GM19372 (cell line): ENCODE measurements at regions not wholly inside any gene's neighbourhood (a gene's known extent, or its start where the extent isn't known, plus 50 kb on each side); places are given as distances from the start of the nearest gene placed in this dataset.

Source experiments
- ATAC-seq: cut with Tn5 transposase; IDR thresholded peaks from one replicate; pipeline ENCODE4 v1.9.1; 2021; ENCODE audit warnings: mild to moderate bottlenecking, low read depth, moderate library complexity; ENCODE audit not compliant: unreplicated experiment

GRCh38 chr1:94602802-94603625 is 61.5 kb upstream of the F3 start:
- ATAC-seq: no peak

- no peak for ATAC-seq
Measured at GRCh38 chr1:94602316-94602715, 60.8 kb upstream of the F3 start.

DNA sequence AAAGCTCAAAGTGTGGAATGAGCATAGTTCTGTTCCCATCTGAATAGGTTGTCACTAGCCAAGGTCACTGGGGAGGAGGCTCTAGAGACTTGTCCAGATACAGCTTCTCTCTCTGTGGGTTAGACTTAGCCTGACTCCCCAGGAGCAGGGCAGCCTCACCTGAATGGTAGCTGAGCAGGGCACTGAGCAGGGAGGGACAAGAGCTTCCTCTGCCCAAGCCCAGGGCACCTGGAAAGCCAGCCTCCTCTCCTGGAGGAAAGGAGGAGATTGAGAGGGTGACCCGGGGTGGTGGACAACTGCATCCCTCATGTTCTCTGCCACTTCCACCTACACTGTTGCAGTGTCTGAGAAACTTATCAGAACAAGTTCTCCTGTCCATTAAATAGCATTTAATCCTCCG is 59.0 kb upstream of the F3 start:
- no peak for ATAC-seq

DNA sequence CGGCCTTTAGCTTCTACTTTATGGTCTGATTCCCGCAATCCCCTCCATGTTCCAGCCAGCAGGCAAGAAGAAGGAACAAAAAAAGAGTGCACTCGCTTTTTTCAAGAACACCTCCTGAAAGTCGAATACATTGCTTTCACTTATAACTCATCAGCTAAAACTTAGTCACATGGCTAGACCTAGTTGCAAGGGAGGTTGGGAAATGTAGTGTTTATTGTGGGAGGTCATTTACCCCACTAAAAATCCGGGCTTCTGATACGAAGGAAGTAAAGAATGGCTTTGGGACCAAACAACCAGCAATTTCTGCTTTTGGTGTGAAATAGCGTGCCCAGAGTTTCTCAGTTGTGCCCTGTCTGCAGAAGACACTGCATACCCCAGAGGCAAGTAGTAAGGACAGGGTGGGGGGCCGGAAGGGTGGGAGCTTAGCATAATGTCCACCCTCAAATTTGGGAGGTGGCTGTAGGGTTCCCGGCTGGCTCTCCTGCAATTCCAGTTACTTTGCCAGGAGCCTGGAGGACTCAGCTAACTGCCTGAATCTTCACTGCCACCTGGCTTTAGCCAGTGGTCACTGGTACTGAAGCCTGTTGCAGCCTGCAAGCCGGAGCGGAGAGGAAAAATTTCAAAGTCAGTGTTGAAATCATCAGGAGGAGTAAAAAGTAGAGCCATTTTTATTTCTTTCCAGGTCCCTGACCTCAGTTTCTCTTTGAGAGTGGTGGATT is 57.7 kb upstream of the F3 start:
- ATAC-seq: no peak

DNA sequence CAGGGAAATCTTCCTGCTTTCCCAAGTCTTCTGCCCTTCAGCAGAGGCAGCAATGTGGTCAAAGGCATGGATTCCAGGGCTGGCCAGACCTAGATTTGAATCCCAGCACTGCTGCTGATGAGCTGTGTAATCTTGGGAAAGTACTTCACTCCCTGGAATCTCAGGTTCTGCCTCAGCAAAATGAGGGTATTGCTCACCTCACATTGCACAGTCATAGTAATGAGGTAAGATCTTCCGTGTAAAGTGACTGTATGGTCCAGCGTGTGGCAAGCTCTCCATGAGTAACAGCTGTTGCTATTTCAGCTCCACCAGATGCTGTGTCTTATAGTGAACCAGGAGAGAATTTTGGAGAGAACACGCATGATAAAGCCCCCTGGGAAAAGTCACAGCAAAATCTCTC is 56.1 kb upstream of the F3 start:
- ATAC-seq: no peak

DNA sequence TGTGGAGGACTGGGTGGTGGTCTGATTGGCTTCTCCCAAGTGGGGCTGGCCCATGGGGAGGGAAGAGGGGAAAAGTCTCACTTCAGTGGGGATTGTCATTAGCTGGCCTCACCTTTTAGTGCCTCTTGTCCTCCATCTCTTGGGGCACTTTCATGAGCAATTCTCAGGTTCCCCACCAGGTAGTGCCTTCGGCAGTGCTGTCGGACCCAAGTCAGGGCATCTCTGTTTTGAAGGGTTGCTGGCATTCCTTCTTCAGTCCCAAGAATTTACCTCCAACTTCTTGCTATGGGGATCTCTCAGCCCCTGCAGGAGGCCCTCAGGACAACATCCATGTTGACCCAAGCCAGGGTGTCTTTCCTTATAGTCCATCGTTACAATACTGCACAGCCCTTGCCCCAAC is 54.7 kb upstream of the F3 start:
- ATAC-seq: no peak

DNA sequence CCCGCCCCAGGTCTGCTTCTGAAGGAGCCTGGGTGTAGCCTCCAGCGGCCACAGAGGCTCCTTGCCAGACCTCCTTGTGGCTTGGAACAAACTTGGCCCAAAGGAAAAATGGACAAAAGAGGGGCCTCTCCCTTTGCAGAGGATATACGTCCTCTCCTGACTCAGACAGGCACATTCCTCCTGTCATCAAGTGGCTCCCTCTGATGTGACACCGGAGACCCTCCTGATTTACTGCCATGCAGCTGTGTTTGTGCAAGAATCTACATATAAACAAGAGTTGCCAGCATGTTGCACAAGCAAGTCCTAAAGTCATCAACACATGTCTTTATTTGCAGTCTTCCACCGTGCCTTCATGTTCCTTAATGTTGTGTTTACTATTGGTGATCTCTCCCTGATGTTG is 54.1 kb upstream of the F3 start:
- no peak for ATAC-seq

GRCh38 chr1:94593611-94594010 is 52.1 kb upstream of the F3 start:
- no peak for ATAC-seq

GRCh38 chr1:94592571-94592920 is 51.0 kb upstream of the F3 start:
- ATAC-seq: no peak

- ATAC-seq: no peak
Measured at GRCh38 chr1:94591823-94592570, 50.4 kb upstream of the F3 start.
